ENCODE measurements at regions not wholly inside any gene's neighbourhood (a gene's known extent, or its start where the extent isn't known, plus 50 kb on each side); places are given as distances from the start of the nearest gene placed in this dataset.

GRCh38 chrX:43564953-43565352 lies 91.1 kb upstream of the MAOA start:
- TF ChIP-seq CTCF (IDR thresholded peaks at IDR 0.05; ENCODE audit: insufficient read depth, low read length, poor library complexity, severe bottlenecking): no peak
- H3K36me3 ChIP-seq (ENCODE audit: control insufficient read depth, insufficient read depth, low read length): no peaks in the 10 kb centered on the region
- no peak for DNase-seq (ENCODE audit: extremely low read depth, insufficient read length)
- no peaks in the 10 kb centered on the region for H3K27me3 ChIP-seq (replicated peaks; ENCODE audit: control insufficient read depth, insufficient read depth, low read length)
- no peak overlapping the region for H3K4me3 ChIP-seq (replicated peaks; ENCODE audit: low read depth, low read length)

DNA sequence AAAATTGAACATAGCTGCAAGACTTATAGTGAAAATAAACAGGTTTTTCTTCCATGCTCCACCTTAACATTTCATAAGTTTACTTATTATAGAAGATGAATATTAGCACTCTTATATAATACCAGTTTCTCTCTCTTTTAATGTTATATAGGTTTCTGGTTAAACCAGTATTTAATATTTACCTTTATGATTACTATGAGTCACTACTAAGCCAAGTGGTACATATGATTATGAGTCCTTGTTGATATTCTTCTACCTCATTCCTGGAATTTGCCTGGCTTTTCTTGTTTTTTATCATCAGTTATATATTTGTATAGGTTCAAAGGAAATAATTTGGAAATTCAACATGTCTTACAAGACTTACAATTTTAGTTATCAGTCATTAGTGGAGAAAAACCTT lies 89.9 kb upstream of the MAOA start:
- no peaks in the 10 kb centered on the region for H3K27me3 ChIP-seq (replicated peaks; ENCODE audit: control insufficient read depth, insufficient read depth, low read length)
- no peak for TF ChIP-seq CTCF (IDR thresholded peaks at IDR 0.05; ENCODE audit: insufficient read depth, low read length, poor library complexity, severe bottlenecking)
- no peak for DNase-seq (ENCODE audit: extremely low read depth, insufficient read length)
- no peak overlapping the region for H3K4me3 ChIP-seq (replicated peaks; ENCODE audit: low read depth, low read length)
- H3K36me3 ChIP-seq (ENCODE audit: control insufficient read depth, insufficient read depth, low read length): no peaks in the 10 kb centered on the region

DNA sequence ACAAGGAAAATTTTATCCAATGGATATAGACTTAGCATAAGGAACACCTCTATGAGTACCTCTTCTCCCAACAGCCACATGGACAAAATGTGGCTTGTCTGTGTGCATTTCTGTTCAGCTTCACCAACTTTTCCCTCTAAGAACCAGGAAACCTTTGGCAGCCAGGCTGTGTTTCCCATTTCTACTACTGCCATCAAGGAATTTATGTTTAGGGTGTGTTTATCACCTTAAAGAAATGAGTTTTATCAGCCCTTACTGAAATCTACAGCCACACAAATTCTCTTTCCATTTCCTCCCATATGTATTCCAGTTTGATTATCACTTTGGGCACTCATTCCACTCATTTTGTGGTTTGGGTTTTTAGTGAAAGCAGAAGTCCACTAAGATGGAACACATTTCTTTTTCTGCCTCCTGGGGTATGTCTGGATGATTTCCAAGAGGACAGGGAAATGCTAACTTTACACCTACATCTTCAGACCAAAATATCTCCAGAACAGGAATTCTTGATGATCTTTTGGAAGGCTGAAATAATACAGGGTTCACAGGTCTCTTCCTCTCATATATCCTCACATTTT lies 82.6 kb upstream of the MAOA start:
- Histone ChIP-seq H3K27me3 (replicated peaks; ENCODE audit: control insufficient read depth, insufficient read depth, low read length) (no peaks in the 10 kb centered on the region), H3K4me3 (replicated peaks; ENCODE audit: low read depth, low read length) (no peak overlapping the region), H3K36me3 (ENCODE audit: control insufficient read depth, insufficient read depth, low read length) (no peaks in the 10 kb centered on the region)
- TF ChIP-seq CTCF (IDR thresholded peaks at IDR 0.05; ENCODE audit: insufficient read depth, low read length, poor library complexity, severe bottlenecking): no peak
- DNase-seq (ENCODE audit: extremely low read depth, insufficient read length): no peak

DNA sequence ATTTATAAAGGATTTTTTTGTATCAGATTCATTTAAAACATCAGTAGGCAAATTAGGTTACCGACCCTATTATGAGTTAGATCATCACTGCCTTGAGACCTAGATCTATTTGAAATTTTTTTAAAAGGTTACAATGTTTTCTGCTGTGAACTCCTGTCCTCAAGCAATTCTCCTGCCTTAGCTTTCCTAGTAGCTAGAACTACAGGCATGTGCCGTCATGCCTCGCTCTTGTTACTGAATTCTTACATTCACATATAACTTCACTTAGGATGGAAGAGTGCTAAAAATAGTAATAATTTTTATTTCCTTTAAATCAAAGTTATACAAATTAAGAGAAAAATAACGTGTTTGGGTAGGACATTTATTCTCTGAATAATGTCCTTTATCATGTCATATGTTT lies 75.5 kb upstream of the MAOA start:
- no peak for DNase-seq (ENCODE audit: extremely low read depth, insufficient read length)
- TF ChIP-seq CTCF (IDR thresholded peaks at IDR 0.05; ENCODE audit: insufficient read depth, low read length, poor library complexity, severe bottlenecking): no peak
- H3K27me3 ChIP-seq (replicated peaks; ENCODE audit: control insufficient read depth, insufficient read depth, low read length): no peaks in the 10 kb centered on the region

DNA sequence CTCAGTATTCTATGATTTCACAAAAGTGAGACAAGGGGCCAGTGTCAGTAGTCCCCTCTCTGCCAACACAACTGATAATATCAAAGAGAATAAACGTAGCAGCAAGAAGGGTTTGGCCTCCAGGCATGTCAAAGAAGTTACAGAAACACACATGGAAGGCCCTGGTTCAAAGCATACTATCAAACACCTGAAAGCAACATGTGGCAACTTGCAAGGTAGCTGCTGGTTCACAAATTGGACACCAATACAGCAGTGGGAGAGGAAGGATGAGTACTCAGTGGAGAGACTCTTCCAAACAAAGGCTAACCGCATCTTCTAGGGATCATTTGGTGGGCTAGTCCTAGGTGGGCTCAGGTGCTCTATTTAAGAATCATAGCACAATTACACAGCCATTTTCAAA lies 74.9 kb upstream of the MAOA start:
- TF ChIP-seq CTCF (IDR thresholded peaks at IDR 0.05; ENCODE audit: insufficient read depth, low read length, poor library complexity, severe bottlenecking): no peak
- no peak for DNase-seq (ENCODE audit: extremely low read depth, insufficient read length)
- Histone ChIP-seq H3K36me3 (ENCODE audit: control insufficient read depth, insufficient read depth, low read length) (no peaks in the 10 kb centered on the region), H3K27me3 (replicated peaks; ENCODE audit: control insufficient read depth, insufficient read depth, low read length) (no peaks in the 10 kb centered on the region), H3K4me3 (replicated peaks; ENCODE audit: low read depth, low read length) (no peak overlapping the region)

More for the DNA sequence above, 75.5 kb upstream of the MAOA start:
- Histone ChIP-seq H3K36me3 (ENCODE audit: control insufficient read depth, insufficient read depth, low read length) (no peaks in the 10 kb centered on the region), H3K4me3 (replicated peaks; ENCODE audit: low read depth, low read length) (no peak overlapping the region)
